Endometrium (tissue), 2 donors: ENCODE measurements at regions not wholly inside any gene's neighbourhood (a gene's known extent, or its start where the extent isn't known, plus 50 kb on each side); places are given as distances from the start of the nearest gene placed in this dataset.
"Not testable (repeated sequence)": the region's sequence is repeated elsewhere in the genome, so short reads cannot be mapped to it uniquely, and the experiment has no call there.

Experiments
- FAIRE-seq: peaks from 2 replicates; lab custom pipeline; 2012; peaks lifted over from hg19 to GRCh38; lab: Jason Lieb, UNC
- donor health status: control.
- donor health status: control.

DNA sequence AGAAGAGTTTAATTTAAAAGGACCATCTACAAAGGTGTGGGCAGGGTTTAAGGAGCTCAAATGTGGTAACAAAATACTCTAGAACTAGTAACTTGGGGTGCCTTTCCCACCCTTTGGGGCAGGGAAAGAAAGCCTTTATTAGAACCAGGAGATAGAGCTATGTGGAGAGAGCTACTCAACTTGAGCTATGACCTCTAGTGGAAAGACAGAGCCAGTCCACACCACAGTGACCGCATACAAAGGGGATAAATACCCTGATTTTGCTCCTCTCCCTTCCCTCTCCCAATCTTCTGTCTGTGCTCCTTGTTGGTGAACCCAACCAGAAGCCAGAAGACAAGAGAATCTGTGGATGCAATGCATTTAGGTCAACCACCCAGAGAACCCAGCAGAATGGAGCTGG lies 54.4 kb upstream of the JAK1 start:
- FAIRE-seq: no peak

DNA sequence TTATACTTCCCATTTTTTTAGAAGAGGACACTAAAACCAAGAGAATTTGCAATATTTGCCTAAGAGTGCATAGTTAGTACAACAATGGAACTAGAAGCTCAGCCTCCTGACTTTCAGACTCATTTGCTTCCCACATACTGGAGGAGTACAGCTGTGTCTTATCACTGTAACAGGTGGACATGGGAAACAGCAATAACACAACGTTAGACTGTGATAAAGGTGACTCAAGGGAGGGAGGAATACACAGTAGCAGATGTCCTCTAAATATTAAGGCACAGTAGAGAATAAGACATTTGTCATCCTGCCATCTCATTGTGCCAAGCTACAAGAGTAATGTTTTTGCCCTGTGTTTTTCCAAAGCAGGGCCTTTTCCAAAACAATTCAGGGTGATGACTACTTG lies 55.4 kb upstream of the JAK1 start:
- FAIRE-seq: no peak

DNA sequence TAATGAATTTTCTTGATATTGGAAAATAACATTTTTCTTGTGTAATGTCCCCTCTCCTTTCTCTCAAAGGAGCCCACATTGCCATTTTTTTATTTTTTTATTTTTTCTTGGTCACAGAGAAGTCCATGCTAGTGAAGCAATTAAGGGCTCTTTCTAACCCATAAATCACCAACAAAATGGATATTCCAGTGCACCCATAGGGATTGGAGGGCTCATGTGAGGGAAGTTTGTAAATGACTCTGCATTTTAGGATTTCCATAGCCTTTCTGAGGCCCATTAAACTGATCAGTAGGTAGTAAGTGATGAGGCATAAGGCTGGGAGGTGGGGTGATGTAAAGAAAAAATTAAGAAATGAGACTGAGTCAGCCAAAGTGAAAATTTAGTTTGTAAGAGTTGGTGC lies 55.9 kb upstream of the JAK1 start:
- no peak for FAIRE-seq

DNA sequence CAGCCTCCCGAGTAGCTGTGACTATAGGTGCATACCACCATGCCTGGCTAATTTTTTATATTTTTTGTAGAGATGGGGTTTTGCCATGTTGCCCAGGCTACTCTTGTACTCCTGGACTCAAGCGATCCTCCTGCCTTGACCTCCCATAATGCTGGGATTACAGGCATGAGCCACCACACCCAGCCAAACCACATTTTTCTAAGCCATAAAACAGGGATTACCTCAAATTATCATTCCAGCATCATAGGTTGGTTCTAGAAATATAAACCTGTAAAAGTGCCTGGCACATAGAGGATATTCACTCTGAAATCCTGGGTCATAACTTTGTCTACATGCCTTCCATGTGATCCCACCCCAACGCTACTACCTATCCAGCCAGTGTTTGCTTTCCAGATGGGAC lies 59.4 kb upstream of the JAK1 start:
- no peak for FAIRE-seq

DNA sequence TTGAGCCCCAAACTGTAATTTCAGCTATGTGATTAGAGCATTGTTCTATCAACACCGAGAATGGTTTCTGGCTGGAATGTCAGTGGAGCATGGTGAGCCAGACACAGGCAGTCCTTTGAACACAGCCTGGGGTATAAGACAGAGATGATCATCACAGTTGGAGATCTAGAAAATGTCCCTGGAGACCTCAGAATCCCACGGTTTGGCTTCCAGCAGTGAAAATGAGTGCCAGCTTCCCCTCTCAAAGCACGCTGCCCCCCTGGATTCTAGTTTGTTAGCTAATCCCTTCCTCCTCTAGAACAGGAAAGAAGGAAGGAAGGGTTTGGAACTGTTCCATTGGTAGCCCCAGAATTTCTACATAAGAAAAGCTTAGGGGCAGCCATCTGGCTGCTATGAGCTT lies 59.9 kb upstream of the JAK1 start:
- no peak for FAIRE-seq

DNA sequence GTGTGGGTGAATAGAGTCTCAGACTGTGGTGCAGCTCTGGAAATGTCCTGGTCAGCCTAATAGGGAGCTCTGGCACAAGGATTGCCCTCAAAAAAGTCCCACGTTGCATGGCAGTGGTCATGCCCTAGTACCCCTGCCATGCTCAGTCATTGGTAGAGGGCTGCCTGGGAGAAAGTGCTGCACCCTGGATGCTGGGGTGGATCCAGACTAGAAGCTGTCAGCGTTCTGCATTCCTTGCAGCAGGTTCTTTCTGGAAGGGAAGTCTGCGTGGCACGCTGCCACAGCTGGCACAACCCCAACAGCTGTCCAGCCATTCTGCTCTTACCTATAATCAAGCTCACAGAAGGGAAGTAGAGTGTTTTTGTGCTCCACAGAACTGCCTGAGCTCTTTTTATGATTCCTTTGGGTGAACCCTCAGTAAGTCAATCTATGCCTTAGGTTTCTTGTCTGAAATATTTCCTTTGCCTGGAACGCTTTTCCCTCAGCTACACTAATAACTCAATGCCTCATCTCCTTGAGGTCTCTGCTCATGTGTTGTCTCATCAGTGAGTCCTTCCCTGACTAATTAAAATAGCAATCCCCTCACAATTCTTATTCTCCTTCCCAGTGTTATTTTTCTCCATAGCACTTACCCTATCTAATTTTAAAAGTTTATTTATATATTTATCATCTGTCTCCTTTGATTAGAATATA lies 61.5 kb upstream of the JAK1 start:
- FAIRE-seq: no peak

DNA sequence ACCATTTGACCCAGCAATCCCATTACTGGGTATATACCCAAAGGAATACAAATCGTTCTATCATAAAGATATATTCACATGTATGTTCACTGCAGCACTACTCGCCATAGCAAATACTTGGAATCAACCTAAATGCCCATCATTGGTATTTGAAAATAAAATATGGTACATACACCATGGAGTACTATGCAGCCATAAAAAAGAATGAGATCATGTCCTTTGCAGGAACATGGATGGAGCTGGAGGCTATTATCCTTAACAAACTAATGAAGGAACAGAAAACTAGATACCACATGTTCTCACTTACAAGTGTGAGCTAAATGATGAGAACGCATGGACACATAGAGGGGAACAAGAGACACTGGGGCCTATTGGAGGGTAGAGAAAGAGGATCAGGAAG lies 63.1 kb upstream of the JAK1 start:
- FAIRE-seq: not testable (repeated sequence)

DNA sequence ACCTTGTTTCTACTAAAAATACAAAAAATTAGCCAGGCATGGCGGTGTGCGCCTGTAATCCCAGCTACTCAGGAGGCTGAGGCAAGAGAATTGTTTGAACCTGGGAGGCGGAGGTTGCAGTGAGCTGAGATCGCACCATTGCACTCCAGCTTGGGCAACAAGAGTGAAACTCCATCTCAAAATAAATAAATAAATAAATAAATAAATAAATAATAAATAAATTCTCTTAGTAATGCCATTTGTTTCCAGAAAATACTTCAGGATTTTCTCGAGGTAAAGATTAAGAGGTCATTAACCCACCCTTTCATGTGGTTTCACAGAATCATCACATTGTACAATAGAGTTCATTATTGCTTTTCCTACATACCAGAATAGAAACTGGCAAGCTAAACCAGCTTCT lies 68.5 kb upstream of the JAK1 start:
- FAIRE-seq: not testable (repeated sequence)

DNA sequence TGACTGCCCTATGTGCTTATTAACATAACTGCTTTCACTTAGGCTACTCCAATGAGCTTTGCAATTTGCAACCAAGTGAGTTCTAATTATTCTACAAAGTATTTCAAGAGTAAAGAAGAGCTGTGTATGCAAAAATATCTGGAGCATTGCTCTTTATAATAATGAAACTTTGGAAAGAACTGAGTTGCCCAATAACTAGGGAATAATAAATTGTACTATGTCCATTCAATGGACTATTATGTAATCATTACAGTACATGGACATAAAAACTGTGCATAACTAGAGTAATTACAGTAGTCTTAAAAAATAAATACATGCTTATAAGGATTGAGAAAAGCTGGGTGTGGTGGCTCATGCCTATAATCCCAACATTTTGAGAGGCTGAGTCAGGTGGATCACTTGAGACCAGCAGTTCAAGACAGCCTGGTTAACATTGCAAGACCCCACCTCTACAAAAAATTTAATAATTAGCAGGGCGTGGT lies 70.3 kb upstream of the JAK1 start:
- FAIRE-seq: no peak

DNA sequence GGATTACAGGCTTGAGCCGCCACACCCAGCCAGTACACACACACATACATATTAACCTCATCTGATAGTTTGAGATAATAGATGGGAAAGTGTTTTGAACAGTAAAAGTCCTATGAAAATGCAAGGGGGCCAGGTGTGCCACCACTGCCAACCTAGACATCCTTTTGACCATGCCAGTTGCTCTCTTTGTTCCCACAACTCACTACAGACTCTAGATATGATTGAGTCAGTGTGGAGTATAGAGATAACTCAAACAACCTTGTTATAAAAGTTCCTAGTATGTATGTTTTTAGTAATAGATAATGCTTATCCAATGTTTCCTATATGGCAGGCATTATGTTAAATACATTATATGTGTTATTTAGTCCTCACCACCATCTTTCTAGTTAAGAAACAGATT lies 72.7 kb upstream of the JAK1 start:
- FAIRE-seq: no peak

DNA sequence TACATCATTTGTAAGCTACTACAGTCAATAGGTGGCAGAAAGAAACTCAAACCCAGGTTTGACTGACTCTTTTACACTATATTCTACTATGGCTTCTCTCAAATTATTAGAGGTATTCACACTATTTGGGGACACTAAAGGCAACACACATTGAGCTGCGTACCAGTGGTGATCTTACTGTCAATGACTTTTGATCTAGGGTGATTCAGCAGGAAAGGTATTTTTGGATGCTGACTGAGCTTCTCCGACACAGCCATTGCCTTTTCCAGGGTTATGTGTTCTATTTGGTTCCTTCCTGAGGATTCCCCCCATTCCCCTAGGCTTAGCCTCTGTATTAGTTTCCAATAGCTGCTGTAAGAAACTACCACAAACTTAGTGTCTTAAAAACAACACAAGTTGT lies 73.2 kb upstream of the JAK1 start:
- FAIRE-seq: no peak

DNA sequence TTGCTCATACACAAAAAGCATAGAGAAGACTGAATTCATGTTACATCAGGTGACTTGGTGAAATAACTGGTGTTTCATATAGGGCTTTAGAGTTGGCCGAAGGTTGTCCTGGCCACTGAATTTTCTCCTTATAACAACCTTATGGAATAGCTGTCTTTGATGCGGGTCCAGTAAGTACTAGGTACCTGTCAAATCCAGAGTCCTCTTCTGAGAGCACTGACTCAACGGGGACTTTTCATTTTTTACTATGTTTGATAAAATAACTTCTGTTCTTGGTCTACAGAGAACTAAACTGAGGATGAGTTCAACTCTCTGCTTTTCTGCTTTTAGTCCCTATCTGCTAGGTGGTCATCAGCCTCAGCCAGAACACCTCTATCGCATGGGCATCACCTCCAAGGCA lies 76.1 kb upstream of the JAK1 start:
- no peak for FAIRE-seq

DNA sequence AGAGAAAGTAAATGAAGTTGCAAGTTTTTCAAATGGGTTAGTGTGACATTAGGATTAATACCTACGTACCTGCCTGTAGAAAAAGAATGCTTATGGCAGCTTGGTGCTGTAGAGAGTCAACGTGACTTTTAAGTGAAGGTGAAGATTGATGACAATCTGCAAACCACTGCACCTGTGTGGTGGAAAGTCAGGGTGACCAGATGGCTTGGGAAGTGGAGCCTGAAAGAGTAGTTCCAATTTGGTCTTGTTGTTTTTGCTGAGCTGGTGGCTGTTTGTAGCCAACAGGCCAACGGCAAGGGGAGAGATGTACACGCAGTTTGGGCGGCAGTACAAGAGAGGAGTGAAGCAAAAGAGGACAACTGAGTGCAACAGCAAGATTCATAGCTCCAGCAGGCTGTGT lies 78.1 kb upstream of the JAK1 start:
- FAIRE-seq: no peak

DNA sequence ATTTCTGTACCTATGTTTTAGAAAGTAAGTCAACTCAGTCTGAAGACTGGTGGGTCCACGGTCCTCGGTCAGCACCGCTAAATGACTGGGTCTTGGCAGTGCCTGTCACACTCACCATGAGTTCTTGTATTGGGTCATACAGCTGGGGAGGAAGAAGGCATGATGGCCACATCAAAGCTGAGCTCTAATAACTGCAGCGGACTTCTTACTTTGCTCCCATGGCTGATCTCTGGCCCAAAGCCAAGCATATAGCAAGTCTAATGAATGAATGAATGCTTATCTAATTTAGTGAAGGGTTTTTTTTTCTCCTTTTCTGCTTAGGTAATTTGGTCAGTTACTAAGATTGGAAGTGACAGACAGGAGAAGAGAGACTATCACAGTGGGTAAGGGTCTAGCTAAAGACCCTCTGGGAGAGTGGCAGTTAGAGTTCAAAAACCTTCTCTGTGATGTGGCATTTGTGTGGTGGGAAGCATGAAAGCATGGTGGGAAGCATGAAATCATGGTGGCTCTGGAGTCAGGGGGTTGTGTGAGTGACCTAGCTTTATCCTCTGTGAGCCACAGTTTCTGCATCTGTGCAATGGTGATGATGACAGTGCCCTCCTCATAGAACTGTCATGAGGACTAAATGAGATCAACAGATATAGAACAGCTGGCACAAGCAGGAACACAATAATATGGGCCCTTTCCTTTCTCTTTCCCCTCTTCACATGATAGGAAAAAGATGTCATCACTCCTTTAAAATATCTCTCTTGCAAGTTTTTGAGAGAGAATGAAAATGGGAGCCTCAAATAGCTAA lies 78.9 kb upstream of the JAK1 start:
- no peak for FAIRE-seq

DNA sequence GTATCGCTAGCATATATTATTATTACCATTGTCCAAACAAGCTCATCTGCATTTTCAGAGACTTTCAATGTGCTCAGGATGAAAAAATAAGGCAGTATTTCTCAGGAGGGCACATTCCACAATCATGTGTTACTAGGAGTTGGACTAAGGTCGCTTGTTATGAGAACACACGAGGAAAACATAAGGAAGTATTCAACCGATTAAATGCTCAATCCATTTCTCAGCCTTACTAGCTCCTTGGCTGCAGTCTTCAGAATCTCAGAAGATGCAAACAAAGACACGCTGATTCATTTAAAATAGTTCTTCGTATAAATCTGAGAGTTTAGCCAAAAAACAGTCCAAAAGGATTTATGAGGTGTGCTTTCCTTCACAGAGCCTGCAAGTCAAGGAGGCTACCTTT lies 82.0 kb upstream of the JAK1 start:
- no peak for FAIRE-seq

DNA sequence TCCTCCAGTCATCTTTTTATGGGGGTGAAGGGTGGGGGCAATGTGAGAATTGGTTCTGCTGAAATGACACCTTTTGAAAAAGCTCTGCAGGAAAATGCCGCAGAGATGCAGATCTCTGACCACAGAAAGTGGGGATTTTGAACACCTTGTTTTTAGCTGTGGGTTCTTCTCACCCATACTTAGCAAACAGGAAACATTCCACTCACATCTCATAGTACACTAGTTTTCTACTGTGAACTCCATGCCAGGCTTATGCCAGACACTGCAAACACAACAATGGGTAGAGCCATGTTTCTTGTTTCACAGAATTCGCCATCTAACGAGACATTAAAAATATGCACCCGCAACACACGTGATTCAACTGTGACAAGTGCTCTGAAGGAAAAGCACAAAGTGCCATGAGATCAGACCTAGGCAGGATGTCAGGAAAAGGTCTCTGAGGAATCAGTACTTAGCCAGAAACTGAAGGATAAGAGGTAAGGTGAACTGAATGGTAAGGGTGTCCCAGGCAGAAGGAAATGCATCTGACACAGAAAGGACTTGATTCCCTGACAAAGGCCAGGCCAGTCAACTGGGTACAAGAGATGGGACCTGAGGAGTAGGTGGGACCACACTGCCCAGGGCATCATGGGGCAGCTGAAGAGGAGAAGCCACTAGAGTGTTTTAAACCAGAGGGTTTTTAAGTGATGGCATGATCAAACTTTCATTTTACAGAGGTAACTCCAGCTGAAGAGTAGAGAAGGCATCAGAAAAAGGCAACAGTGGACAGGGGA lies 83.8 kb upstream of the JAK1 start:
- FAIRE-seq: no peak

DNA sequence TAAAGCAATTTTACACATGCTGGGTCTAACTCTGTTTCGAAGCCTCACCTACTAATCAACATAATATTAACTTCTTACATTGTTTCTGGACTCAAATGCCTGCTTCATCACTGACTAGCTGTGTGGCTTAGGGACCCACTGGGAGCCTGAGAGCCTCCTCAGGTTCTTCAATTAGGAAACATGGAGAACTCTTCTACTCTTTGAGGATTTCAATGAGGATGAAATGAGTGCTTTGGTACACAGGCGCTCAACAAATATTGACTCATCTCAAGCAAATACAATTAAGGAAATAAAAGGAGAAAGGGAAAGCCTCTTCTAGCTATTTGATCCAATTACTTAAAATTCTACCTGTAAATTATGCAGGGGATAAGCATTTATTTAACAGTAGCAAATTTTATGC lies 84.4 kb upstream of the JAK1 start:
- FAIRE-seq: no peak

DNA sequence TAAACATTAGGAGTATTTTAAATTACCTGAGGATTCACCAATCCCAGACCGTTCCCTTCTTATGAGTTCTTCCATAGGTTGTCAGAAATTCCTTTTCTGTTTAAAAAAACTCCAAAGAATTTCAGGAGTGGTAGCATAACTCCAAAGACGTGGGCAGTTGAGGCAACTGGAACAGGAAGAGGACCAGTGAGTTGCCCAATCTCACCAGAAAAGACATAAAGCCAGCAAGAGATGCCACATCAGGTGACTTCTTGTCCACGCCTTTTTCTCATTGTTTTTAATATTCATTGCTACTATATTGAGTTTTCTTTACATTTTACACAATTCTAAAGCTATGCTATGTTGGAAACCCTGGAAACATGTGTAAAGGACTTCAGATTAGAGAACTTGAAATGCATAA lies 88.1 kb upstream of the JAK1 start:
- no peak for FAIRE-seq

DNA sequence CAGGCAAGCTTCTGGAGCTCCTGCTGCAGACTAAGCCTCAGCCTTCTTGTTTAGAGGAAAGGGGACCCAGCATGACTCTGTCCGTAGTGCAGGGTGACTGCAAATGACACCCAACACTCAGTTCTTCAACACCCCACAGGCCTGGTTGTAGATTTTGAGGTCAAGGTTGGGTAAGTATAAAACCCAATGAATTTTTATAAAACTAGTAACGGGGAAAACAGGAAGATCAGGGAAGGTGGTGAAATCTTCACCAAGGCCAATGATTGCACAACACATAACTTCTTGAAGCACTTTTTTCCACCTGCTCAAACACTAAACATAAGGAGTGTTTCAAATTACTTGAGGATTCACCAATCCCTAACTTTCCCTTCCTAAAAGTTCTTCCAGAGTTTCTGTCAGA lies 89.4 kb upstream of the JAK1 start:
- no peak for FAIRE-seq

DNA sequence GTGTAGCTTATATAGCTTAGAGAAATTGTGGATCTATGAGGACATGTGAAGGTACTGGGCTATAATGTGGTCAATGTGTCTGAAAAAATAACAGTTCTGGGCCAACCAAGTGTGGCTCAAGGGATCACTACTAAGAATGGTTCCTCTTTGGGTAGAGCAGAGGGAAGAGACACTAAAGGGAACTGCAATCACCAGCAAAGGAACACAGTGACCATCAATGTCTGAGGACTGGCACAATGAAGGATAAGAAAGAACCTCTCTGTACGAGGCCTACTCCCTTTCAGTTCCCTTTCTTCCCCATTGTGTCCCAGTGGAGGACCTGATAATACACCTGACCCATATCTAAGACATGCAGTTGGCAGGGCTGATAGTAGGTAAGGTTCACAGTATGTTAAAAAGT lies 89.9 kb upstream of the JAK1 start:
- no peak for FAIRE-seq

DNA sequence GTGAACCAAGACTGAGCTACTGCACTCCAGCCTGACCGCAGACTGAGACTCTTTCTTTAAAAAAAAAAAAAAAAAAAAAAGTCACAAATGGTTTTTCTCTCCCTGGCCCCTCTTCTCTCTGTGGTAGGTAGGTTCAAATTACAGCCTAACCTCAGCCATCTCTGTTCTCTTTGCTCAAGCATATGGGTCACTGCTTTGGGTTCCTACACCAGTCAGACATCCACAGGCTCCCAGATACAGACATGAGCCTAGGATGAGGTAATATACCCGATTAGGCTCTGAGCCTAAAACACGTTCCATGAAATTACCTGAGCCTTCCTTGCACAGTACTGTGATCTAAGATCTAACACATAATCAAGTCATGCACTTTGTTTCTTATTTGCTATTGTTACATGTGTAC lies 90.5 kb upstream of the JAK1 start:
- no peak for FAIRE-seq

DNA sequence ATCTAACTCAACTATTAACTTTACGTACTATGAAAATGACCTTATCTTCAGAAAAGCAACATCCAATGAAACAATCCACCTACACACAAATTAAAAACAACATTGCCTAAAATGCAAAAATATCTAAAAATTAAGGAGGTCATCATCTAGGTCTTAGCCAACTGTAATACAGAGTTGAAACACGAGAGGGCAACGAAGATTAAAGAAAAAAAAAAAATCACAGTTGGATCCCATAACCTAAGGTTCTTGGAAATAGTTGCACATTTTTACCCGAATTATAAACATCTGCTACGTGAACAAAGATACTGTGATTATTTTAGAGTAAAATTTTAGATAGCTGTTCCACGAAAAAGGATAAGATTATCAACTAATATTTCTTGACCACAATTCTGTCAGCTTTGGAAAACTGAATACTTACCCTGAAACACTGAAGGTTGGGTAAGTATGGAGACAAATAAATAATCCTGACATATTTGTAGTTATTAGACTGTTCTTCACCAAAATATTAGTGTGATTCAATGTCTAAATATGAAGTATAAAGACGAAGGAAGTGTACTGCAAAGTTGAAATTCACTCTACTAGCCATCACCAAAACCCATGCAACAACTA lies 88.0 kb upstream of the AK4 start:
- FAIRE-seq: peak; percentile 96

DNA sequence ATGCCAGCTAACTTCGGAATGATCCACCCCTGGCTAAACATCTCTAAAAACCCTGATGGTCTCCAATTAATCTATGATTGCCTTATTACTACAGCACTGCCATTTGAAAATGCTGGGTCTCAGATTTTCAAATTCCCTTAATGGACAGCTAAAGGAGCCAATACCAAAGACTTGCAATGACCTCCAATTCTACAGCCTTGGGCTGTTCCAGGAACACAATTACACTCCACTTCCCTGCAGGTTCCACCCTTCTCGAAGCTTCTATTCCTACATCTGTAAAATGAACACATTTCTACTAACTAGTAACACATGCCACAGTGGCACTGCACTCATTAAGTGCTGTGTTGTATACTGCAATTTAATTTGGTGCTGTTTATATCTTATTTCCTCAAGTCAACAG lies 85.7 kb upstream of the AK4 start:
- FAIRE-seq: no peak
